CD14-positive monocyte (primary cell): ENCODE measurements at regions not wholly inside any gene's neighbourhood (a gene's known extent, or its start where the extent isn't known, plus 50 kb on each side); places are given as distances from the start of the nearest gene placed in this dataset.

ENCODE experiments used
- DNase-seq, 3 donors: peaks; one replicate each; pipeline ENCODE4 v3.0.0-alpha.2; 2011 to 2022
- H2AFZ ChIP-seq: 2 replicates; pipeline ENCODE4 v1.6.0; 2012; ENCODE audit warnings: mild to moderate bottlenecking, low read depth, low read length, inconsistent platforms; ENCODE audit not compliant: insufficient read depth, poor library complexity, severe bottlenecking
- H3K27ac ChIP-seq, 2 donors: 1 replicate in 1 of 2; 2 replicates in 1 of 2; pipeline ENCODE4 v1.5.1; 2012 to 2013; ENCODE audit warnings: low read length in 2 of 2, control low read depth in 1 of 2, inconsistent platforms in 1 of 2, low read depth in 1 of 2, mild to moderate bottlenecking in 1 of 2
- H3K27me3 ChIP-seq, 2 donors: one replicate each; pipeline versions ENCODE4 v1.6.0 to v1.6.1; 2011 to 2013; ENCODE audit warnings: low read length in 2 of 2; ENCODE audit not compliant: control insufficient read depth in 2 of 2, insufficient read depth in 2 of 2
- H3K36me3 ChIP-seq, 2 donors: replicated peaks in 1 of 2; 1 replicate in 1 of 2; 2 replicates in 1 of 2; pipeline versions ENCODE4 v1.5.1 to v1.6.1; 2012 to 2013; ENCODE audit warnings: low read length in 2 of 2, control low read depth in 1 of 2, inconsistent platforms in 1 of 2, mild to moderate bottlenecking in 1 of 2; ENCODE audit not compliant: insufficient read depth in 2 of 2, control insufficient read depth in 1 of 2
- H3K4me1 ChIP-seq, 2 donors: 1 replicate in 1 of 2; 2 replicates in 1 of 2; pipeline versions ENCODE4 v1.5.1 to v1.6.1; 2012 to 2013; ENCODE audit warnings: low read length in 2 of 2, control low read depth in 1 of 2, inconsistent platforms in 1 of 2, mild to moderate bottlenecking in 1 of 2, moderate library complexity in 1 of 2; ENCODE audit not compliant: insufficient read depth in 2 of 2, control insufficient read depth in 1 of 2
- H3K4me2 ChIP-seq: replicated peaks from 2 replicates; pipeline ENCODE3; 2012; ENCODE audit warnings: low read length, moderate library complexity, mild to moderate bottlenecking; ENCODE audit not compliant: poor library complexity, severe bottlenecking; ENCODE audit errors: extremely low read depth
- H3K4me3 ChIP-seq, 3 experiments: fragments of 200-600 bp in 1 of 3; sonication (generic) in 1 of 3; replicated peaks in 1 of 3; 1 replicate in 2 of 3; 2 replicates in 1 of 3; pipeline ENCODE4 v1.5.1; 2011 to 2013; ENCODE audit warnings: low read length in 3 of 3, mild to moderate bottlenecking in 3 of 3, control low read depth in 2 of 3, low read depth in 2 of 3, inconsistent platforms in 1 of 3, moderate library complexity in 1 of 3
- H3K79me2 ChIP-seq: 2 replicates; pipeline ENCODE4 v1.6.0; 2012; ENCODE audit warnings: mild to moderate bottlenecking, control low read depth, inconsistent platforms, low read length, moderate library complexity; ENCODE audit not compliant: insufficient read depth
- H3K9ac ChIP-seq: 2 replicates; pipeline ENCODE4 v1.6.0; 2017; ENCODE audit warnings: low read length, mild to moderate bottlenecking; ENCODE audit not compliant: insufficient read depth, poor library complexity, severe bottlenecking
- H3K9me3 ChIP-seq, 2 donors: replicated peaks in 1 of 2; 1 replicate in 1 of 2; 2 replicates in 1 of 2; pipeline versions ENCODE4 v1.5.1 to v1.6.1; 2012 to 2013; ENCODE audit warnings: low read length in 2 of 2, control low read depth in 1 of 2; ENCODE audit not compliant: control insufficient read depth in 1 of 2, insufficient read depth in 1 of 2
- H4K20me1 ChIP-seq: 2 replicates; pipeline ENCODE4 v1.6.0; 2012; ENCODE audit warnings: mild to moderate bottlenecking, low read length, control low read depth, moderate library complexity; ENCODE audit not compliant: insufficient read depth
- H3K27ac Mint-ChIP-seq, 7 donors: one replicate each; pipeline ENCODE4 v1.8.0; 2020; ENCODE audit warnings: mild to moderate bottlenecking in 7 of 7, mixed read lengths in 7 of 7, moderate library complexity in 6 of 7, inconsistent platforms in 2 of 7
- H3K27me3 Mint-ChIP-seq, 3 donors: one replicate each; pipeline ENCODE4 v1.8.0; 2021 to 2022; ENCODE audit warnings: low read depth in 3 of 3, mild to moderate bottlenecking in 3 of 3, mixed read lengths in 3 of 3, moderate library complexity in 3 of 3, inconsistent platforms in 1 of 3
- H3K36me3 Mint-ChIP-seq, 2 donors: one replicate each; pipeline ENCODE4 v1.8.0; 2020; ENCODE audit warnings: mixed read lengths in 2 of 2, inconsistent platforms in 1 of 2, mild to moderate bottlenecking in 1 of 2
- H3K4me1 Mint-ChIP-seq: one replicate; pipeline ENCODE4 v1.8.0; 2020; ENCODE audit warnings: mild to moderate bottlenecking, mixed read lengths
- H3K4me3 Mint-ChIP-seq, 2 donors: one replicate each; pipeline ENCODE4 v1.8.0; 2020; ENCODE audit warnings: mild to moderate bottlenecking in 2 of 2, mixed read lengths in 2 of 2, moderate library complexity in 1 of 2
- H3K9me3 Mint-ChIP-seq, 7 donors: one replicate each; pipeline ENCODE4 v1.8.0; 2020 to 2022; ENCODE audit warnings: mixed read lengths in 7 of 7, mild to moderate bottlenecking in 6 of 7, moderate library complexity in 6 of 7, inconsistent platforms in 2 of 7
- CTCF ChIP-seq: fragments of 200-600 bp; IDR thresholded peaks from one replicate; pipeline ENCODE4 v1.8.0; 2022; ENCODE audit warnings: antibody characterized with exemption, mild to moderate bottlenecking
- WGBS: methylation state at CpG from one replicate; pipeline ENCODE4 v1.1.5; 2013; ENCODE audit warnings: missing lambda C conversion rate; ENCODE audit not compliant: insufficient coverage; 5-methylcytosine and 5-hydroxymethylcytosine counted together
- intact Hi-C, 2 donors: fragments of 100-400 bp; cut with micrococcal nuclease; formaldehyde crosslinking; loops; one replicate each; pipeline versions ENCODE4 v1.15.0 to v1.15.1; 2023

GRCh38 chr13:64778002-64778401 lies 2452.1 kb downstream of the PCDH9 start:
- H3K4me3 Mint-ChIP-seq, result no peak overlapping the region
- no peaks in the 10 kb centered on the region for H3K36me3 Mint-ChIP-seq
- no CpG with 5 or more reads among the region's 1 CpG for WGBS
- no peak overlapping the region for H3K4me2 ChIP-seq
- peaks cover 0 to 6% (median 3%) of the 10 kb centered on the region in 7 donors for H3K9me3 Mint-ChIP-seq
- H3K4me3 ChIP-seq, result no peak overlapping the region
- TF ChIP-seq CTCF, result no peak
- no peaks in the 10 kb centered on the region for H3K79me2 ChIP-seq
- H3K27ac Mint-ChIP-seq, result no peak overlapping the region
- no peak overlapping the region for H2AFZ ChIP-seq
- no peaks in the 10 kb centered on the region for H3K27me3 ChIP-seq
- no peaks in the 10 kb centered on the region for H3K27me3 Mint-ChIP-seq
- no peak overlapping the region for H3K9ac ChIP-seq
- no peaks in the 10 kb centered on the region for H4K20me1 ChIP-seq
- no peaks in the 10 kb centered on the region for H3K36me3 ChIP-seq
- H3K27ac ChIP-seq, result no peak overlapping the region
- no peaks in the 10 kb centered on the region for H3K4me1 ChIP-seq
- intact Hi-C loops, result no loop called here
- no peak for DNase-seq
- no peaks in the 10 kb centered on the region for H3K4me1 Mint-ChIP-seq
- no peaks in the 10 kb centered on the region for H3K9me3 ChIP-seq

- H3K36me3 ChIP-seq, result no peaks in the 10 kb centered on the region
- no CpG with 5 or more reads among the region's 1 CpG for WGBS
- no peak overlapping the region for H3K9ac ChIP-seq
- peaks cover 0 to 7% (median 4%) of the 10 kb centered on the region in 7 donors for H3K9me3 Mint-ChIP-seq
- no peak overlapping the region for H3K27ac ChIP-seq
- H3K4me1 ChIP-seq, result no peaks in the 10 kb centered on the region
- no peak for DNase-seq
- no peaks in the 10 kb centered on the region for H4K20me1 ChIP-seq
- no peaks in the 10 kb centered on the region for H3K4me1 Mint-ChIP-seq
- no peak overlapping the region for H2AFZ ChIP-seq
- H3K4me3 Mint-ChIP-seq, result no peak overlapping the region
- H3K4me2 ChIP-seq, result no peak overlapping the region
- H3K36me3 Mint-ChIP-seq, result no peaks in the 10 kb centered on the region
- H3K4me3 ChIP-seq, result no peak overlapping the region
- H3K79me2 ChIP-seq, result no peaks in the 10 kb centered on the region
- H3K27ac Mint-ChIP-seq, result no peak overlapping the region
- no peak for TF ChIP-seq CTCF
- intact Hi-C loops, result no loop called here
- H3K27me3 Mint-ChIP-seq, result no peaks in the 10 kb centered on the region
- peaks cover 0 to 4% of the 10 kb centered on the region in 2 donors for H3K9me3 ChIP-seq
- H3K27me3 ChIP-seq, result no peaks in the 10 kb centered on the region
Observed at GRCh38 chr13:64774915-64775314, 2455.2 kb downstream of the PCDH9 start.
